Calu3 (cell line): ENCODE measurements at regions not wholly inside any gene's neighbourhood (a gene's known extent, or its start where the extent isn't known, plus 50 kb on each side); places are given as distances from the start of the nearest gene placed in this dataset.

ENCODE experiments used
- BruUV-seq: library from RNA; stranded (reverse); fragments of 400-500 nt; replicated peaks from 2 replicates; lab custom pipeline; 2021; lab: Mats Ljungman, UMichigan
- CTCF ChIA-PET: fragments of 300-600 bp; sonication (Branson Sonifier 250); formaldehyde crosslinking; loops from one replicate; lab custom pipeline; 2022; ENCODE audit warnings: antibody characterized with exemption; lab: Charles Lee
- DNase-seq: peaks from one replicate; pipeline ENCODE4 v3.0.0; 2022
- H3K27ac Mint-ChIP-seq: one replicate; pipeline ENCODE4 v1.8.0; 2022; ENCODE audit warnings: mixed read lengths; ENCODE audit not compliant: unreplicated experiment
- H3K27me3 Mint-ChIP-seq: one replicate; pipeline ENCODE4 v1.8.0; 2022; ENCODE audit warnings: mixed read lengths; ENCODE audit not compliant: unreplicated experiment
- H3K36me3 Mint-ChIP-seq: one replicate; pipeline ENCODE4 v1.8.0; 2022; ENCODE audit warnings: mild to moderate bottlenecking, moderate library complexity, mixed read lengths; ENCODE audit not compliant: insufficient read depth, unreplicated experiment
- H3K4me1 Mint-ChIP-seq: one replicate; pipeline ENCODE4 v1.8.0; 2022; ENCODE audit warnings: mild to moderate bottlenecking, low read depth, mixed read lengths; ENCODE audit not compliant: unreplicated experiment
- H3K4me3 Mint-ChIP-seq: one replicate; pipeline ENCODE4 v1.8.0; 2022; ENCODE audit warnings: mild to moderate bottlenecking, low read depth, moderate library complexity, mixed read lengths; ENCODE audit not compliant: unreplicated experiment
- H3K9me3 Mint-ChIP-seq: one replicate; pipeline ENCODE4 v1.8.0; 2022; ENCODE audit warnings: low read depth, mixed read lengths; ENCODE audit not compliant: unreplicated experiment
- intact Hi-C: fragments of 100-400 bp; cut with micrococcal nuclease; formaldehyde crosslinking; loops from one replicate; pipeline ENCODE4 v1.10.0; 2022; ENCODE audit not compliant: unreplicated experiment
- TF ChIP-seq, protein P1 (sequence below): fragments of 200-600 bp; IDR thresholded peaks from one replicate; pipeline ENCODE4 v1.8.0; 2022; ENCODE audit warnings: antibody characterized with exemption; ENCODE audit not compliant: unreplicated experiment

DNA sequence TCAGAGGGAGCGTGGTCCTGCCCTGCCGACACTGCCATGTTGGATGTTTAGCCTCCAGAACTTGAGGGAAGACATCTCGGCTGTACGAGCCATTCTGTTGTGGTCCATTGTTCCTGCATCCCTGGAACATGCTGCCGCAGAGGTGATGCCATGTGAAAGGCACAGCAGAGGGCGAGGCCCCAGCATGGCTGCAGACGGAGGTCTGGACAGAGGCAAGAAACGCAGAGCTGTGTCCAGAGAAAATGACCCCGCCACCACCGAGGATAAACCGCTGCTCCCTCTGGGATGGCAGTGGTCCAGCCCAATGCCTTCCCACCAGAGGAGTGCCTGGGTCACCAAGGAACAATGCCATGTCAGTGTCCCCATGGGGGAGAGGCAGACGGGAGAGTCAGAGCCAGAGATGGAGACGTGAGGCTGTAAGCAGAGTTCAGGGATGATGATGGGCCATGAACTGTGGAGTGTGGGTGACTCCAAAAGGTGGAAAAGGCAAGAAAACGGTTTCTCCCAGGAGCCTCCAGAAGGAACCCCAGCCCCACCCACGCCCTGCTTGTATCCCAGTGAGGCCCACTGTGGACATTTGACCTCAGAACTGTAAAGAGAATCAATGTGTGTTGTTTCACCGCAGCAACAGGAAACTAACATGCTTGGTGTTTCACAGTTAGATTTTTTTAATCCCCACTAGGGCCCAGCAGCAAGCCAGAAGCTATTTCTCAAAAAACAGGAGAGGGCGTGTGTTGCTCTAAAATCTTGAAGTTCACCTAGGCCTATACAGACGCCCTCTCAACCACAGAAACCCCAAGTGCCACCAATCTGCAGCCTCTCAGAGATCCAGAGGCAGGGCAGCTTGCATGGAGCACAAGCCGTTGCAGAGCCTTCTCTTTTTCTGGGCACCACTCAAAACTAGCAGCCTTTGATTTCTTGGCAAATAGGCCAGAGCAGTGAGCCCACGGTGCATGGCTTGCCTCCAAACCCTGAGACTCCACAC is 1422.9 kb downstream of the TBC1D22A start:
- BruUV-seq, result no TSS peak

DNA sequence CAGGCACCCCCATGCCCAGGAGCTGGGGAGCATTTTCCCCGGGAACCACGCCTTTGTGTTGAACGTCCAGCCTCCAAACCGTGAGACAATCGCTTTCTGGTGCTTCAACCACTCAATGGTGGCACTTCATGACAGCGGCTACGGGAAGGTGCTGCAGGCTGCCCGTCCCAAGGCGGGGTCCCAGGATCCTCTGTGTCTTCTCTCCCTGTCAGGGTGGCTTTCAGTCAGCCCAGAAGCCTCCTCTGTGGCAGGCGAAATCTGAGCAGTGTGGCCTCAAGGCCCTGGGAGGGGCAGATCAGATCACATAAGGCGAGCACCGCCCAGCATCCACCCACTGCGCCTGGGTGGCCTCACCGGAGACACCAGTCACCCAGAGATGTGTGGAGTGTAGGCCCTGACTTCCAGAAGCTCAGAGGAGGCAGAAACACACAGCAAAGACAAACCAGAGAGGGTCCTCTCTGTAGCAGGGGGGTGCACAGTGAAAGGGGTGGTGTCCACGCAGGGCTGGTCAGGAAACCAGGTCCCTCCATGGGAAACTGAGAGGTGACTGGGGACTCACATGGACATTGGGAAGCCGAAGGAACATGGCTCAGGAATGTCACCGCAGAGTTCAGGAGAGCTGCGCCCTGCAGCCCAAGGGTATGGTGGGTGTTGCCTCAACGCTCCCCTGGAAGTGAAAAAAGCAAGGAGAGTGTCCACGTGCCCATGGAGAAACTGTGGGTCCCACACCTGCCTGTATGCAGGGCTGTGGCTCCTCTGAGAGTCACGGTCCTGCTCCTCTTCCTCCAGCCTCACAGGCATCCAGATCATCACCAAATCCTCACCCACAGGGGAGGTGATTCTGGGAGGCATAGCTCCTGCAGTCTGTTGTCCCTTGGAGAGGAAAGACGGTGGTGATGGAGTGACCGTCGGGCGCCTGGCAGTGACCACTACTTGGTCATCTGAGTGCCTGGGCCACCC is 1420.7 kb downstream of the TBC1D22A start:
- intact Hi-C loops, result no loop called here
- TF ChIP-seq, protein P1, sequence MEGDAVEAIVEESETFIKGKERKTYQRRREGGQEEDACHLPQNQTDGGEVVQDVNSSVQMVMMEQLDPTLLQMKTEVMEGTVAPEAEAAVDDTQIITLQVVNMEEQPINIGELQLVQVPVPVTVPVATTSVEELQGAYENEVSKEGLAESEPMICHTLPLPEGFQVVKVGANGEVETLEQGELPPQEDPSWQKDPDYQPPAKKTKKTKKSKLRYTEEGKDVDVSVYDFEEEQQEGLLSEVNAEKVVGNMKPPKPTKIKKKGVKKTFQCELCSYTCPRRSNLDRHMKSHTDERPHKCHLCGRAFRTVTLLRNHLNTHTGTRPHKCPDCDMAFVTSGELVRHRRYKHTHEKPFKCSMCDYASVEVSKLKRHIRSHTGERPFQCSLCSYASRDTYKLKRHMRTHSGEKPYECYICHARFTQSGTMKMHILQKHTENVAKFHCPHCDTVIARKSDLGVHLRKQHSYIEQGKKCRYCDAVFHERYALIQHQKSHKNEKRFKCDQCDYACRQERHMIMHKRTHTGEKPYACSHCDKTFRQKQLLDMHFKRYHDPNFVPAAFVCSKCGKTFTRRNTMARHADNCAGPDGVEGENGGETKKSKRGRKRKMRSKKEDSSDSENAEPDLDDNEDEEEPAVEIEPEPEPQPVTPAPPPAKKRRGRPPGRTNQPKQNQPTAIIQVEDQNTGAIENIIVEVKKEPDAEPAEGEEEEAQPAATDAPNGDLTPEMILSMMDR, result no peak
- no peaks in the 10 kb centered on the region for H3K4me1 Mint-ChIP-seq
- no peaks in the 10 kb centered on the region for H3K36me3 Mint-ChIP-seq
- no peak overlapping the region for H3K4me3 Mint-ChIP-seq
- peaks cover 19% of the 10 kb centered on the region for H3K9me3 Mint-ChIP-seq
- H3K27ac Mint-ChIP-seq, result no peak overlapping the region
- CTCF ChIA-PET, result no interaction called here
- H3K27me3 Mint-ChIP-seq, result no peaks in the 10 kb centered on the region
- no TSS peak for BruUV-seq
- no peak for DNase-seq

More for the DNA sequence above, 1422.9 kb downstream of the TBC1D22A start:
- intact Hi-C loops, result no loop called here
- Mint-ChIP-seq H3K27ac (no peak overlapping the region), H3K4me3 (no peak overlapping the region), H3K36me3 (no peaks in the 10 kb centered on the region), H3K4me1 (no peaks in the 10 kb centered on the region), H3K9me3 (peaks cover 13% of the 10 kb centered on the region), H3K27me3 (no peaks in the 10 kb centered on the region)
- CTCF ChIA-PET, result no interaction called here
- DNase-seq, result no peak
- TF ChIP-seq, protein P1, result no peak

DNA sequence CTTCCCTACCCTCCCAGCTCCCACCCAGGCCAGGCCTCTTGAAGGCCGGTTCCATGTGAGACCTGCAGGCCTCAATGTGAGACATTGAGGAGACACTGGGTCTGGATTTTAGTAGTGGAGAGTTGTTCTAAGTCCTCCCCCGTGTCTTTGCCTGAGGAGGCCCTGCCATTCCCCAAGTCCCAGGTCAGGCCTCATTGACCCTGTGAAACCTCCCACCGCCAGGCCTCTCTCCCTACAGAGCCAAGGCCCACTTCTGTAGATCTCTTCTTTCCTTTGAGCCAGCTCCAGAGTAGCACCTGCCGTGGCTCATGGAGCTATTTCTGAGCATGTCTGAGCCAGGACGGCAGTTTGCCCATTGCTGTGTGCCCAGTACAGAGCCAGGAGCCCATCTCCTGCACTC is 1419.6 kb downstream of the TBC1D22A start:
- CTCF ChIA-PET, result no interaction called here

More for the DNA sequence above, 1419.6 kb downstream of the TBC1D22A start:
- no peak for DNase-seq
- Mint-ChIP-seq H3K27ac (no peak overlapping the region), H3K4me3 (no peak overlapping the region), H3K27me3 (no peaks in the 10 kb centered on the region), H3K36me3 (no peaks in the 10 kb centered on the region), H3K9me3 (peaks cover 23% of the 10 kb centered on the region), H3K4me1 (no peaks in the 10 kb centered on the region)
- TF ChIP-seq, protein P1, result no peak
- BruUV-seq, result no TSS peak
- intact Hi-C loops, result no loop called here
